ENCODE measurements at regions not wholly inside any gene's neighbourhood (a gene's known extent, or its start where the extent isn't known, plus 50 kb on each side); places are given as distances from the start of the nearest gene placed in this dataset.

DNA sequence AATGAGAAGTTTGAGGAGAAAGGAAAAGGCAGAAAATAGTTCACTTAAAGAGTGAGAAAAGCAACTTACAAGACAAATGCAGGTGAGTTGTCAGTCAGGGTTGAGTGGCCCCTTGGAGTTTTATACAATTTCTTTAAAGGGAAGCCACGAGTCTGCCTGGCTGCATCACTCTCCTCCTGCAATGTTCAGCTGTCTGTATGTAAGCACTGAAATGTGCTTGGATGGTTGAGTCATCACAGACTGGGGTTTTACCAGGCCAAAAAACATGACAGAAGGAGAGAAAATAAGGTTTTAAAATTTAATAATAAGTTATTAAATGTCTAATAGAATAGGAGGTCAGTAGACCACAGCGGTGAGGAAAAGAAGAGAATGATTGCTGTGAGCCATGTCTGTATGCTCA is 51.0 kb upstream of the FGF14 start:
- intact Hi-C loops (cut with micrococcal nuclease; ENCODE audit: unreplicated experiment): no loop called here
- Mint-ChIP-seq H3K4me3 (ENCODE audit: low read depth, unreplicated experiment) (no peak overlapping the region), H3K9me3 (ENCODE audit: low read depth, unreplicated experiment) (no peaks in the 10 kb centered on the region), H3K27me3 (ENCODE audit: unreplicated experiment) (peaks cover 12% of the 10 kb centered on the region), H3K4me1 (ENCODE audit: low read depth, unreplicated experiment) (no peaks in the 10 kb centered on the region), H3K27ac (ENCODE audit: unreplicated experiment) (no peak overlapping the region), H3K36me3 (ENCODE audit: insufficient read depth, unreplicated experiment) (no peaks in the 10 kb centered on the region)
- CTCF ChIA-PET: no interaction called here
- no peak for DNase-seq
- TF ChIP-seq, protein P1, sequence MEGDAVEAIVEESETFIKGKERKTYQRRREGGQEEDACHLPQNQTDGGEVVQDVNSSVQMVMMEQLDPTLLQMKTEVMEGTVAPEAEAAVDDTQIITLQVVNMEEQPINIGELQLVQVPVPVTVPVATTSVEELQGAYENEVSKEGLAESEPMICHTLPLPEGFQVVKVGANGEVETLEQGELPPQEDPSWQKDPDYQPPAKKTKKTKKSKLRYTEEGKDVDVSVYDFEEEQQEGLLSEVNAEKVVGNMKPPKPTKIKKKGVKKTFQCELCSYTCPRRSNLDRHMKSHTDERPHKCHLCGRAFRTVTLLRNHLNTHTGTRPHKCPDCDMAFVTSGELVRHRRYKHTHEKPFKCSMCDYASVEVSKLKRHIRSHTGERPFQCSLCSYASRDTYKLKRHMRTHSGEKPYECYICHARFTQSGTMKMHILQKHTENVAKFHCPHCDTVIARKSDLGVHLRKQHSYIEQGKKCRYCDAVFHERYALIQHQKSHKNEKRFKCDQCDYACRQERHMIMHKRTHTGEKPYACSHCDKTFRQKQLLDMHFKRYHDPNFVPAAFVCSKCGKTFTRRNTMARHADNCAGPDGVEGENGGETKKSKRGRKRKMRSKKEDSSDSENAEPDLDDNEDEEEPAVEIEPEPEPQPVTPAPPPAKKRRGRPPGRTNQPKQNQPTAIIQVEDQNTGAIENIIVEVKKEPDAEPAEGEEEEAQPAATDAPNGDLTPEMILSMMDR (IDR thresholded peaks at IDR 0.05; ENCODE audit: unreplicated experiment): no peak
- BruUV-seq (replicated peaks): no TSS peak

Data from Calu3 (cell line).